H1 (cell line): ENCODE measurements at regions not wholly inside any gene's neighbourhood (a gene's known extent, or its start where the extent isn't known, plus 50 kb on each side); places are given as distances from the start of the nearest gene placed in this dataset.

ENCODE experiments used
- BRCA1 ChIP-seq: IDR thresholded peaks from 2 replicates; pipeline ENCODE4 v1.6.1; 2012; ENCODE audit warnings: low read depth, low read length, improper control_type of control experiment
- EP300 ChIP-seq, 2 experiments: IDR thresholded peaks; 1 replicate in 1 of 2; 2 replicates in 1 of 2; pipeline ENCODE4 v1.6.1; 2011 to 2012; ENCODE audit warnings: low read depth in 2 of 2, low read length in 2 of 2, mild to moderate bottlenecking in 2 of 2, borderline replicate concordance in 1 of 2, inconsistent platforms in 1 of 2, moderate library complexity in 1 of 2
- EZH2 ChIP-seq: fragments of 200-600 bp; sonication (generic); IDR thresholded peaks from 2 replicates; pipeline ENCODE4 v1.7.1; 2012; ENCODE audit warnings: low read depth, mild to moderate bottlenecking, moderate library complexity, low read length, inconsistent platforms; ENCODE audit not compliant: severe bottlenecking
- NRF1 ChIP-seq: IDR thresholded peaks from 2 replicates; pipeline ENCODE4 v1.6.1; 2011; ENCODE audit warnings: mild to moderate bottlenecking, low read depth, low read length, improper control_type of control experiment
- POLR2A ChIP-seq, 2 experiments: IDR thresholded peaks; 1 replicate in 1 of 2; 2 replicates in 1 of 2; pipeline ENCODE4 v1.6.1; 2011; ENCODE audit warnings: low read depth in 2 of 2, low read length in 2 of 2, mild to moderate bottlenecking in 2 of 2; ENCODE audit errors: control extremely low read depth in 1 of 2
- RBBP5 ChIP-seq: IDR thresholded peaks from 2 replicates; pipeline ENCODE4 v1.7.1; 2012; ENCODE audit warnings: low read depth, mild to moderate bottlenecking, inconsistent platforms, low read length, moderate library complexity, borderline replicate concordance
- SIX5 ChIP-seq: IDR thresholded peaks from 2 replicates; pipeline ENCODE4 v1.6.1; 2011; ENCODE audit warnings: mild to moderate bottlenecking, low read depth, low read length
- TCF12 ChIP-seq: IDR thresholded peaks from 2 replicates; pipeline ENCODE4 v1.6.1; 2011; ENCODE audit warnings: low read depth, mild to moderate bottlenecking, low read length
- TF ChIP-seq, protein P1 (sequence below), 3 experiments: IDR thresholded peaks; 1 replicate in 2 of 3; 2 replicates in 1 of 3; pipeline versions ENCODE4 v1.5.1 to v1.6.1; 2011; ENCODE audit warnings: low read length in 3 of 3, mild to moderate bottlenecking in 3 of 3, inconsistent platforms in 2 of 3, low read depth in 1 of 3, moderate library complexity in 1 of 3; ENCODE audit not compliant: insufficient read depth in 1 of 3; ENCODE audit errors: control extremely low read depth in 1 of 3
- TF ChIP-seq, protein P2 (sequence below): IDR thresholded peaks from 2 replicates; pipeline ENCODE4 v1.6.1; 2011; ENCODE audit warnings: low read length, improper control_type of control experiment

DNA sequence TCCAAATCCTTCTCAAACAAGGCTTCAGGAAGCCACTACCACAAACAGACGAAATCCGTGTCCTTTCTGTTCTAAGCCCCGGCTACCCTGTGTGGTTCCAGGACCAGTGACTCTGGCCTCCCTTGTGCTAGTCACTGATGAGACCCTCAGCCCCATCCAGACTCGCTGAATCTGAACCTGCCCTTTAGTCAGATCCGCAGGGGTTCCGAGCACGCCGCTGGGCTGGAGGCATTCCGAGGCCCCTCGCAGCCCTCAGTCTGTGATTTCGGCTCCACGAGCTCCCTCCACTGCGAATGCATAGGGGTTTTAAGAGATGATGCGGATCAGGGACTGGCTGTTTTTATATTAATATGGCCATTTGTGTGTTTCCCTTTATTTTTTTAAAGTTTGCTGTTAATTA is 292.7 kb downstream of the IRF8 start:
- TF ChIP-seq EP300 (IDR thresholded peaks at IDR 0.05; ENCODE audit: borderline replicate concordance in 1 of 2, low read depth in 2 of 2, low read length in 2 of 2) (no peak), POLR2A (IDR thresholded peaks at IDR 0.05; ENCODE audit: control extremely low read depth in 1 of 2, low read depth in 2 of 2, low read length in 2 of 2) (no peak), EZH2 (no peak), RBBP5 (no peak), NRF1 (no peak), BRCA1 (no peak), TCF12 (no peak), SIX5 (no peak)
- TF ChIP-seq, protein P1, sequence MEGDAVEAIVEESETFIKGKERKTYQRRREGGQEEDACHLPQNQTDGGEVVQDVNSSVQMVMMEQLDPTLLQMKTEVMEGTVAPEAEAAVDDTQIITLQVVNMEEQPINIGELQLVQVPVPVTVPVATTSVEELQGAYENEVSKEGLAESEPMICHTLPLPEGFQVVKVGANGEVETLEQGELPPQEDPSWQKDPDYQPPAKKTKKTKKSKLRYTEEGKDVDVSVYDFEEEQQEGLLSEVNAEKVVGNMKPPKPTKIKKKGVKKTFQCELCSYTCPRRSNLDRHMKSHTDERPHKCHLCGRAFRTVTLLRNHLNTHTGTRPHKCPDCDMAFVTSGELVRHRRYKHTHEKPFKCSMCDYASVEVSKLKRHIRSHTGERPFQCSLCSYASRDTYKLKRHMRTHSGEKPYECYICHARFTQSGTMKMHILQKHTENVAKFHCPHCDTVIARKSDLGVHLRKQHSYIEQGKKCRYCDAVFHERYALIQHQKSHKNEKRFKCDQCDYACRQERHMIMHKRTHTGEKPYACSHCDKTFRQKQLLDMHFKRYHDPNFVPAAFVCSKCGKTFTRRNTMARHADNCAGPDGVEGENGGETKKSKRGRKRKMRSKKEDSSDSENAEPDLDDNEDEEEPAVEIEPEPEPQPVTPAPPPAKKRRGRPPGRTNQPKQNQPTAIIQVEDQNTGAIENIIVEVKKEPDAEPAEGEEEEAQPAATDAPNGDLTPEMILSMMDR (IDR thresholded peaks at IDR 0.05; ENCODE audit: control extremely low read depth in 1 of 3, insufficient read depth in 1 of 3, low read depth in 1 of 3, low read length in 3 of 3), result no peak
- TF ChIP-seq, protein P2, sequence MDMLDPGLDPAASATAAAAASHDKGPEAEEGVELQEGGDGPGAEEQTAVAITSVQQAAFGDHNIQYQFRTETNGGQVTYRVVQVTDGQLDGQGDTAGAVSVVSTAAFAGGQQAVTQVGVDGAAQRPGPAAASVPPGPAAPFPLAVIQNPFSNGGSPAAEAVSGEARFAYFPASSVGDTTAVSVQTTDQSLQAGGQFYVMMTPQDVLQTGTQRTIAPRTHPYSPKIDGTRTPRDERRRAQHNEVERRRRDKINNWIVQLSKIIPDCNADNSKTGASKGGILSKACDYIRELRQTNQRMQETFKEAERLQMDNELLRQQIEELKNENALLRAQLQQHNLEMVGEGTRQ, result no peak
